CD14-positive monocyte (primary cell): ENCODE measurements at regions not wholly inside any gene's neighbourhood (a gene's known extent, or its start where the extent isn't known, plus 50 kb on each side); places are given as distances from the start of the nearest gene placed in this dataset.

Experiments
- DNase-seq, 3 donors: peaks; one replicate each; pipeline ENCODE4 v3.0.0-alpha.2; 2011 to 2022
- H2AFZ ChIP-seq: 2 replicates; pipeline ENCODE4 v1.6.0; 2012; ENCODE audit warnings: mild to moderate bottlenecking, low read depth, low read length, inconsistent platforms; ENCODE audit not compliant: insufficient read depth, poor library complexity, severe bottlenecking
- H3K27ac ChIP-seq, 2 donors: 1 replicate in 1 of 2; 2 replicates in 1 of 2; pipeline ENCODE4 v1.5.1; 2012 to 2013; ENCODE audit warnings: low read length in 2 of 2, control low read depth in 1 of 2, inconsistent platforms in 1 of 2, low read depth in 1 of 2, mild to moderate bottlenecking in 1 of 2
- H3K27me3 ChIP-seq, 2 donors: one replicate each; pipeline versions ENCODE4 v1.6.0 to v1.6.1; 2011 to 2013; ENCODE audit warnings: low read length in 2 of 2; ENCODE audit not compliant: control insufficient read depth in 2 of 2, insufficient read depth in 2 of 2
- H3K36me3 ChIP-seq, 2 donors: replicated peaks in 1 of 2; 1 replicate in 1 of 2; 2 replicates in 1 of 2; pipeline versions ENCODE4 v1.5.1 to v1.6.1; 2012 to 2013; ENCODE audit warnings: low read length in 2 of 2, control low read depth in 1 of 2, inconsistent platforms in 1 of 2, mild to moderate bottlenecking in 1 of 2; ENCODE audit not compliant: insufficient read depth in 2 of 2, control insufficient read depth in 1 of 2
- H3K4me1 ChIP-seq, 2 donors: 1 replicate in 1 of 2; 2 replicates in 1 of 2; pipeline versions ENCODE4 v1.5.1 to v1.6.1; 2012 to 2013; ENCODE audit warnings: low read length in 2 of 2, control low read depth in 1 of 2, inconsistent platforms in 1 of 2, mild to moderate bottlenecking in 1 of 2, moderate library complexity in 1 of 2; ENCODE audit not compliant: insufficient read depth in 2 of 2, control insufficient read depth in 1 of 2
- H3K4me2 ChIP-seq: replicated peaks from 2 replicates; pipeline ENCODE3; 2012; ENCODE audit warnings: low read length, moderate library complexity, mild to moderate bottlenecking; ENCODE audit not compliant: poor library complexity, severe bottlenecking; ENCODE audit errors: extremely low read depth
- H3K4me3 ChIP-seq, 3 experiments: fragments of 200-600 bp in 1 of 3; sonication (generic) in 1 of 3; replicated peaks in 1 of 3; 1 replicate in 2 of 3; 2 replicates in 1 of 3; pipeline ENCODE4 v1.5.1; 2011 to 2013; ENCODE audit warnings: low read length in 3 of 3, mild to moderate bottlenecking in 3 of 3, control low read depth in 2 of 3, low read depth in 2 of 3, inconsistent platforms in 1 of 3, moderate library complexity in 1 of 3
- H3K79me2 ChIP-seq: 2 replicates; pipeline ENCODE4 v1.6.0; 2012; ENCODE audit warnings: mild to moderate bottlenecking, control low read depth, inconsistent platforms, low read length, moderate library complexity; ENCODE audit not compliant: insufficient read depth
- H3K9ac ChIP-seq: 2 replicates; pipeline ENCODE4 v1.6.0; 2017; ENCODE audit warnings: low read length, mild to moderate bottlenecking; ENCODE audit not compliant: insufficient read depth, poor library complexity, severe bottlenecking
- H3K9me3 ChIP-seq, 2 donors: replicated peaks in 1 of 2; 1 replicate in 1 of 2; 2 replicates in 1 of 2; pipeline versions ENCODE4 v1.5.1 to v1.6.1; 2012 to 2013; ENCODE audit warnings: low read length in 2 of 2, control low read depth in 1 of 2; ENCODE audit not compliant: control insufficient read depth in 1 of 2, insufficient read depth in 1 of 2
- H4K20me1 ChIP-seq: 2 replicates; pipeline ENCODE4 v1.6.0; 2012; ENCODE audit warnings: mild to moderate bottlenecking, low read length, control low read depth, moderate library complexity; ENCODE audit not compliant: insufficient read depth
- H3K27ac Mint-ChIP-seq, 7 donors: one replicate each; pipeline ENCODE4 v1.8.0; 2020; ENCODE audit warnings: mild to moderate bottlenecking in 7 of 7, mixed read lengths in 7 of 7, moderate library complexity in 6 of 7, inconsistent platforms in 2 of 7
- H3K27me3 Mint-ChIP-seq, 3 donors: one replicate each; pipeline ENCODE4 v1.8.0; 2021 to 2022; ENCODE audit warnings: low read depth in 3 of 3, mild to moderate bottlenecking in 3 of 3, mixed read lengths in 3 of 3, moderate library complexity in 3 of 3, inconsistent platforms in 1 of 3
- H3K36me3 Mint-ChIP-seq, 2 donors: one replicate each; pipeline ENCODE4 v1.8.0; 2020; ENCODE audit warnings: mixed read lengths in 2 of 2, inconsistent platforms in 1 of 2, mild to moderate bottlenecking in 1 of 2
- H3K4me1 Mint-ChIP-seq: one replicate; pipeline ENCODE4 v1.8.0; 2020; ENCODE audit warnings: mild to moderate bottlenecking, mixed read lengths
- H3K4me3 Mint-ChIP-seq, 2 donors: one replicate each; pipeline ENCODE4 v1.8.0; 2020; ENCODE audit warnings: mild to moderate bottlenecking in 2 of 2, mixed read lengths in 2 of 2, moderate library complexity in 1 of 2
- H3K9me3 Mint-ChIP-seq, 7 donors: one replicate each; pipeline ENCODE4 v1.8.0; 2020 to 2022; ENCODE audit warnings: mixed read lengths in 7 of 7, mild to moderate bottlenecking in 6 of 7, moderate library complexity in 6 of 7, inconsistent platforms in 2 of 7
- WGBS: methylation state at CpG from one replicate; pipeline ENCODE4 v1.1.5; 2013; ENCODE audit warnings: missing lambda C conversion rate; ENCODE audit not compliant: insufficient coverage; 5-methylcytosine and 5-hydroxymethylcytosine counted together
- intact Hi-C, 2 donors: fragments of 100-400 bp; cut with micrococcal nuclease; formaldehyde crosslinking; loops; one replicate each; pipeline versions ENCODE4 v1.15.0 to v1.15.1; 2023
- TF ChIP-seq, protein P1 (sequence below): fragments of 200-600 bp; IDR thresholded peaks from one replicate; pipeline ENCODE4 v1.8.0; 2022; ENCODE audit warnings: antibody characterized with exemption, mild to moderate bottlenecking

DNA sequence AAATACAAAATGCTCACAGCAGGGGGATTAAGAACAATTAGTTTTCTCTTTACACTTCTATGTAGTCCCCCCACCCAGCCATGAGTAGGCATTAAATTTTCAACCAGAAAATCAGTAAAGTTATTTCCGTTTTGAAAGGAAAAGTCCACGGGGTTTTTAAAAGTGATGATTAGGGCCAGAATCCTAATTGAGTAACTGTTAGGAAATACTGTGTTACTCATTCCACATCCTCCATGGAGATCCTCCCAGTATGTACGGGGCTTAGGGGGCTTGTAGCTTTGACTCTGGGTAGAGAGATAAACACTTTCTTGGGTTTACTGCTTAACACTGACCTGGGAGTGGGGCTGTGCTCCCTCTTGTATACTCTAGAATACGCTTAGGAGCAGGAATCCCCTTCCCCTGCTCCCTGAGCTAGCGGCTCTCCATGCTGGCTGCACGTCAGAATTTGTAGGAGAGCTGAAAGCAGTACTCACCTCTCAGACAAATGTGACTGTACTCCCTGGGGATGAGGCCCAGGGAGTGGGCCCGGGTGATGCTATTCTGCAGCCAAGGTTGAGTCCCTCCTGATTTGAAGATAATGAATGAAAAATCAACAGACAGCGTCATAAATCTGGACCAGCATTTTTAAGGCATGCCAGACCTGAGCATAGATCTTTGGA is 100.5 kb downstream of the SLC4A3 start:
- no peaks in the 10 kb centered on the region for H3K9me3 ChIP-seq
- peak in 1 of 3 donors; percentile 17 for DNase-seq
- H3K9me3 Mint-ChIP-seq = peaks cover 0 to 2% (median 0%) of the 10 kb centered on the region in 7 donors
- peaks cover 8% of the 10 kb centered on the region for H3K4me1 Mint-ChIP-seq
- WGBS = 96% methylated on average over 3 of the region's 8 CpGs
- H3K4me3 Mint-ChIP-seq = no peak overlapping the region
- no peaks in the 10 kb centered on the region for H4K20me1 ChIP-seq
- no peak overlapping the region for H3K27ac ChIP-seq
- no peak overlapping the region for H3K4me2 ChIP-seq
- peaks cover 0 to 14% of the 10 kb centered on the region in 2 donors for H3K4me1 ChIP-seq
- H3K27ac Mint-ChIP-seq = no peak overlapping the region
- no peaks in the 10 kb centered on the region for H3K36me3 Mint-ChIP-seq
- no peaks in the 10 kb centered on the region for H3K27me3 ChIP-seq
- H3K79me2 ChIP-seq = no peaks in the 10 kb centered on the region
- H3K9ac ChIP-seq = no peak overlapping the region
- TF ChIP-seq, protein P1, sequence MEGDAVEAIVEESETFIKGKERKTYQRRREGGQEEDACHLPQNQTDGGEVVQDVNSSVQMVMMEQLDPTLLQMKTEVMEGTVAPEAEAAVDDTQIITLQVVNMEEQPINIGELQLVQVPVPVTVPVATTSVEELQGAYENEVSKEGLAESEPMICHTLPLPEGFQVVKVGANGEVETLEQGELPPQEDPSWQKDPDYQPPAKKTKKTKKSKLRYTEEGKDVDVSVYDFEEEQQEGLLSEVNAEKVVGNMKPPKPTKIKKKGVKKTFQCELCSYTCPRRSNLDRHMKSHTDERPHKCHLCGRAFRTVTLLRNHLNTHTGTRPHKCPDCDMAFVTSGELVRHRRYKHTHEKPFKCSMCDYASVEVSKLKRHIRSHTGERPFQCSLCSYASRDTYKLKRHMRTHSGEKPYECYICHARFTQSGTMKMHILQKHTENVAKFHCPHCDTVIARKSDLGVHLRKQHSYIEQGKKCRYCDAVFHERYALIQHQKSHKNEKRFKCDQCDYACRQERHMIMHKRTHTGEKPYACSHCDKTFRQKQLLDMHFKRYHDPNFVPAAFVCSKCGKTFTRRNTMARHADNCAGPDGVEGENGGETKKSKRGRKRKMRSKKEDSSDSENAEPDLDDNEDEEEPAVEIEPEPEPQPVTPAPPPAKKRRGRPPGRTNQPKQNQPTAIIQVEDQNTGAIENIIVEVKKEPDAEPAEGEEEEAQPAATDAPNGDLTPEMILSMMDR = no peak
- no peak overlapping the region for H3K4me3 ChIP-seq
- peaks cover 3 to 18% (median 10%) of the 10 kb centered on the region in 3 donors for H3K27me3 Mint-ChIP-seq
- H2AFZ ChIP-seq = no peak overlapping the region
- intact Hi-C loops = no loop called here
- H3K36me3 ChIP-seq = no peaks in the 10 kb centered on the region

DNA sequence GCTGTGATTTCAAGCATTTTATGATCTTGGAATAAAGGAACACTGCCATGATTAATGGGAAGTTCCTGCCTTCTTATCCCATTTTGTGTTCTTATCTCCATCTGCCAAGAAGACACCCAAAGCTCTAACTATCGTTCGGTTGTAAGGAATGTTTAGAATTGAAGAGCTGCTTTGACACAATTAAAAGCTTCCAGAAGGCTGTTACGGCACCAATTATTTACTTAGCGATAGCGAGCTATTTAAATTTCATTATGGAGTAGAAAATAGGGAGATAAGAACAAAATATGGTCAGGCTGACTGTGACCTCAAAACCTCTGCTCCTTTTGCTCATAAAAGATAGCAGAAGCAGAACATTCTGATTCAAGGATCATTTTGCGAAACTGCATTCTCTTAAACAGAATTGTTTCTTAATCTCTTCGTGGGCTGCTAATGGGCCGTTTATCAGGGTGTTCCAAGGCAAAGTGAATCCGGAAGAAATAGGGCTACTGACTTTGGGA is 101.6 kb downstream of the SLC4A3 start:
- Histone ChIP-seq H3K27ac (no peak overlapping the region), H3K4me1 (peaks cover 0 to 14% of the 10 kb centered on the region in 2 donors), H3K9me3 (no peaks in the 10 kb centered on the region), H2AFZ (no peak overlapping the region), H3K4me3 (no peak overlapping the region), H3K36me3 (no peaks in the 10 kb centered on the region), H3K9ac (no peak overlapping the region), H4K20me1 (no peaks in the 10 kb centered on the region), H3K4me2 (no peak overlapping the region), H3K27me3 (no peaks in the 10 kb centered on the region), H3K79me2 (no peaks in the 10 kb centered on the region)
- TF ChIP-seq, protein P1 = no peak
- WGBS = 85% methylated on average over 5 of the region's 9 CpGs
- Mint-ChIP-seq H3K4me1 (peaks cover 8% of the 10 kb centered on the region), H3K9me3 (no peaks in the 10 kb centered on the region), H3K4me3 (no peak overlapping the region), H3K27ac (no peak overlapping the region), H3K36me3 (no peaks in the 10 kb centered on the region), H3K27me3 (peaks cover 2 to 22% (median 11%) of the 10 kb centered on the region in 3 donors)
- DNase-seq = no peak
- intact Hi-C loops = no loop called here
